HepG2 (cell line): ENCODE measurements at regions not wholly inside any gene's neighbourhood (a gene's known extent, or its start where the extent isn't known, plus 50 kb on each side); places are given as distances from the start of the nearest gene placed in this dataset.
"Not testable (repeated sequence)": the region's sequence is repeated elsewhere in the genome, so short reads cannot be mapped to it uniquely, and the experiment has no call there.

Experiments used
- ATAC-seq: fragments of 200-7000 bp; cut with Tn5 transposase; 3 replicates; pipeline ENCODE4 v1.9.1; 2020; ENCODE audit warnings: mild to moderate bottlenecking, moderate library complexity
- BruUV-seq: library from RNA; stranded (reverse); fragments of 400-500 nt; replicated peaks from 2 replicates; lab custom pipeline; 2021; lab: Mats Ljungman, UMichigan
- CTCF ChIA-PET: fragments of 300-600 bp; formaldehyde crosslinking; extraction: SDS; loops from one replicate; lab custom pipeline; 2021; ENCODE audit warnings: low total read pairs, inconsistent platforms, low intra/inter-chr PET ratio; lab: Yijun Ruan, JAX
- POLR2A ChIA-PET: fragments of 350-600 bp; sonication (Branson Sonifier 250); formaldehyde crosslinking; loops from one replicate; lab custom pipeline; 2020; ENCODE audit warnings: antibody characterized with exemption, inconsistent platforms; lab: Yijun Ruan, JAX
- DNase-seq: peaks from one replicate; pipeline ENCODE4 v3.0.0-alpha.2; 2015; ENCODE audit warnings: low spot score
- FAIRE-seq: peaks from 3 replicates; lab custom pipeline; 2011; peaks lifted over from hg19 to GRCh38; lab: Jason Lieb, UNC
- H2AFZ ChIP-seq: one replicate; pipeline ENCODE4 v1.6.1; 2011; ENCODE audit warnings: low read length, inconsistent platforms
- H3K27ac ChIP-seq: fragments of 300-600 bp; 3 replicates; pipeline ENCODE4 v1.8.0; 2011; ENCODE audit warnings: mixed run types, mild to moderate bottlenecking, mixed read lengths, low read length, inconsistent platforms; ENCODE audit not compliant: insufficient read depth; ENCODE audit errors: extremely low read length
- H3K27me3 ChIP-seq, 2 experiments: fragments of 200-600 bp in 1 of 2; 2 replicates in 1 of 2; 3 replicates in 1 of 2; pipeline versions ENCODE4 v1.6.0 to v1.8.0; 2011; ENCODE audit warnings: low read length in 2 of 2, mild to moderate bottlenecking in 2 of 2, moderate library complexity in 2 of 2, inconsistent platforms in 1 of 2; ENCODE audit not compliant: insufficient read depth in 2 of 2, control insufficient read depth in 1 of 2
- H3K36me3 ChIP-seq, 2 experiments: fragments of 200-600 bp in 1 of 2; replicated peaks in 1 of 2; 2 replicates in 1 of 2; 3 replicates in 1 of 2; pipeline versions ENCODE4 v1.5.1 to v1.8.0; 2011; ENCODE audit warnings: low read length in 2 of 2, inconsistent platforms in 1 of 2; ENCODE audit not compliant: insufficient read depth in 2 of 2, control insufficient read depth in 1 of 2
- H3K4me1 ChIP-seq: 2 replicates; pipeline ENCODE4 v1.5.1; 2012; ENCODE audit warnings: low read length, inconsistent platforms; ENCODE audit not compliant: insufficient read depth
- H3K4me2 ChIP-seq: 2 replicates; pipeline ENCODE4 v1.6.0; 2011; ENCODE audit warnings: low read depth, low read length, inconsistent platforms
- H3K4me3 ChIP-seq, 3 experiments: fragments of 200-600 bp in 1 of 3; sonication (generic), shearing (Covaris generic) in 1 of 3; replicated peaks in 1 of 3; 2 replicates each; pipeline ENCODE4 v1.5.1; 2011 to 2016; ENCODE audit warnings: low read length in 3 of 3, inconsistent platforms in 2 of 3, low read depth in 2 of 3, mild to moderate bottlenecking in 2 of 3, control low read depth in 1 of 3, mixed read lengths in 1 of 3; ENCODE audit not compliant: insufficient read depth in 1 of 3
- H3K79me2 ChIP-seq: one replicate; pipeline ENCODE4 v1.6.1; 2011; ENCODE audit warnings: low read length, inconsistent platforms; ENCODE audit not compliant: insufficient read depth
- H3K9ac ChIP-seq: 2 replicates; pipeline ENCODE4 v1.6.0; 2011; ENCODE audit warnings: mild to moderate bottlenecking, low read depth, low read length, inconsistent platforms; ENCODE audit not compliant: insufficient read depth
- H3K9me3 ChIP-seq: 2 replicates; pipeline ENCODE4 v1.5.1; 2012; ENCODE audit warnings: mild to moderate bottlenecking, low read length
- H4K20me1 ChIP-seq: 2 replicates; pipeline ENCODE4 v1.6.0; 2011; ENCODE audit warnings: inconsistent platforms, mild to moderate bottlenecking, low read length, moderate library complexity; ENCODE audit not compliant: insufficient read depth
- ATF7 ChIP-seq, 2 experiments: fragments of 450-650 bp in 1 of 2; sonication (generic) in 1 of 2; formaldehyde crosslinking in 1 of 2; IDR thresholded peaks; 2 replicates each; pipeline versions ENCODE4 v1.4.0 to v1.6.1; 2016 to 2020; ENCODE audit warnings: antibody characterized with exemption in 1 of 2, mild to moderate bottlenecking in 1 of 2, missing genetic modification reagents in 1 of 2
- EEA1 ChIP-seq: sonication (generic); formaldehyde crosslinking; IDR thresholded peaks from 2 replicates; pipeline ENCODE4 v1.5.1; 2020; ENCODE audit warnings: mild to moderate bottlenecking, missing genetic modification reagents, borderline replicate concordance
- ZNF558 ChIP-seq: sonication (generic); formaldehyde crosslinking; IDR thresholded peaks from 2 replicates; pipeline ENCODE4 v1.9.0; 2022; ENCODE audit warnings: mild to moderate bottlenecking, missing genetic modification reagents, borderline replicate concordance
- ZUFSP ChIP-seq: sonication (generic); formaldehyde crosslinking; IDR thresholded peaks from 2 replicates; pipeline ENCODE4 v1.9.0; 2021; ENCODE audit warnings: missing genetic modification reagents, mild to moderate bottlenecking, borderline replicate concordance
- WGBS: methylation state at CpG from one replicate; pipeline ENCODE4 v1.1.6; 2017; ENCODE audit warnings: low lambda C conversion rate; 5-methylcytosine and 5-hydroxymethylcytosine counted together
- in situ Hi-C: cut with HindIII; loops from 2 replicates; pipeline ENCODE4 v1.10.0; 2017; ENCODE audit warnings: low pct_unique_long_range_greater_than_20kb; ENCODE audit not compliant: extremely low pct_ligation_motif_present
- intact Hi-C: fragments of 100-400 bp; cut with micrococcal nuclease; formaldehyde crosslinking; loops from one replicate; pipeline ENCODE4 v1.10.0; 2022; ENCODE audit not compliant: unreplicated experiment

GRCh38 chr22:35484651-35485556 is 55.7 kb upstream of the RASD2 start (continued):
- TF ChIP-seq EEA1 (CRISPR knock-in tag) = no peak
- TF ChIP-seq, all 625 proteins: peak for 0

GRCh38 chr22:35486116-35486631 is 54.5 kb upstream of the RASD2 start:
- intact Hi-C loops (no loop called here), in situ Hi-C loops (no loop called here)
- no peak overlapping the region for H3K4me2 ChIP-seq
- no peaks in the 10 kb centered on the region for H3K9me3 ChIP-seq
- H3K4me1 ChIP-seq = no peaks in the 10 kb centered on the region
- DNase-seq = no peak
- BruUV-seq = no TSS peak
- no peaks in the 10 kb centered on the region for H4K20me1 ChIP-seq
- H3K27ac ChIP-seq = no peak overlapping the region
- CTCF ChIA-PET = no interaction called here
- WGBS = 37% methylated on average over 11 of the region's 11 CpGs
- H3K4me3 ChIP-seq = no peak overlapping the region
- ATAC-seq = no peak
- no peaks in the 10 kb centered on the region for H3K36me3 ChIP-seq
- no peak for TF ChIP-seq ZNF558 (CRISPR knock-in tag)
- peak; percentile 69 for TF ChIP-seq ATF7 (IDR thresholded peaks at IDR 0.05)
- no peak for TF ChIP-seq ATF7 (CRISPR knock-in tag; IDR thresholded peaks at IDR 0.05)
- no peak for TF ChIP-seq ZUFSP (CRISPR knock-in tag)
- TF ChIP-seq, all 625 proteins: peak for 1
- no peak for FAIRE-seq
- H2AFZ ChIP-seq = no peak overlapping the region
- peaks cover 3 to 40% of the 10 kb centered on the region in 2 experiments; a peak in 3 of 5 replicates for H3K27me3 ChIP-seq
- no peaks in the 10 kb centered on the region for H3K79me2 ChIP-seq
- POLR2A ChIA-PET = no interaction called here
- no peak overlapping the region for H3K9ac ChIP-seq

GRCh38 chr22:35487623-35488022 is 53.0 kb upstream of the RASD2 start:
- POLR2A ChIA-PET, FAIRE-seq, H3K36me3 ChIP-seq, H3K4me3 ChIP-seq, BruUV-seq, H4K20me1 ChIP-seq, H3K79me2 ChIP-seq, H3K9ac ChIP-seq, H3K27ac ChIP-seq, intact Hi-C loops, ATAC-seq, in situ Hi-C loops, CTCF ChIA-PET, H3K4me2 ChIP-seq, H3K9me3 ChIP-seq, H3K4me1 ChIP-seq, DNase-seq, H2AFZ ChIP-seq: not testable (repeated sequence)
- WGBS = 30% methylated on average over 1 of the region's 1 CpG
- peaks cover 3 to 32% of the 10 kb centered on the region in 2 experiments; a peak in 3 of 5 replicates for H3K27me3 ChIP-seq
